Astrocyte (in vitro differentiated cells and primary cell): ENCODE measurements at regions not wholly inside any gene's neighbourhood (a gene's known extent, or its start where the extent isn't known, plus 50 kb on each side); places are given as distances from the start of the nearest gene placed in this dataset.

ENCODE experiments used
- EZH2 ChIP-seq: IDR thresholded peaks from 2 replicates; pipeline ENCODE4 v1.6.1; 2012; ENCODE audit warnings: mild to moderate bottlenecking, low read length, inconsistent platforms; ENCODE audit not compliant: insufficient read depth
- TF ChIP-seq, protein P1 (sequence below): IDR thresholded peaks from 2 replicates; pipeline ENCODE4 v1.5.1; 2011; ENCODE audit warnings: low read depth, mild to moderate bottlenecking, inconsistent platforms, low read length, moderate library complexity; ENCODE audit not compliant: insufficient read depth

DNA sequence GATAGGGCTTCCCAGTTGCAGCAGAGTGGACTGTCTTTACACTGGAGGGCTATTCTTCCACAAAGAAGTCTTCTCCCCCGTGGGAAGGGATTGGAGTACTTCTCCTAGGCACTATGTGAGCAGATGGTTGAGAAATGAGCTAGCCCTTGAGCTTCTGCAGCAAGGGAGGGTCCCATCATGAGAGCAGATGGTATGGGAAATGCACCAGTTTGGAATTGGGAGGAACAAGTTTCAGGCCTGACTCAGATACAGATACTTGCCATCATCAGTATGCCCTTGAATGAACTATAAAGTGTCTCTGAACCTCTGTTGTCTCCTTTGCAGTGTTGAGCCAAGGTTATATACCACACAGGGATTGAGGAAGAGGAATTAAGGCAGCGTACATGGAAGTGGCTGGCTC is 757.4 kb downstream of the RNF144A start:
- TF ChIP-seq, protein P1, sequence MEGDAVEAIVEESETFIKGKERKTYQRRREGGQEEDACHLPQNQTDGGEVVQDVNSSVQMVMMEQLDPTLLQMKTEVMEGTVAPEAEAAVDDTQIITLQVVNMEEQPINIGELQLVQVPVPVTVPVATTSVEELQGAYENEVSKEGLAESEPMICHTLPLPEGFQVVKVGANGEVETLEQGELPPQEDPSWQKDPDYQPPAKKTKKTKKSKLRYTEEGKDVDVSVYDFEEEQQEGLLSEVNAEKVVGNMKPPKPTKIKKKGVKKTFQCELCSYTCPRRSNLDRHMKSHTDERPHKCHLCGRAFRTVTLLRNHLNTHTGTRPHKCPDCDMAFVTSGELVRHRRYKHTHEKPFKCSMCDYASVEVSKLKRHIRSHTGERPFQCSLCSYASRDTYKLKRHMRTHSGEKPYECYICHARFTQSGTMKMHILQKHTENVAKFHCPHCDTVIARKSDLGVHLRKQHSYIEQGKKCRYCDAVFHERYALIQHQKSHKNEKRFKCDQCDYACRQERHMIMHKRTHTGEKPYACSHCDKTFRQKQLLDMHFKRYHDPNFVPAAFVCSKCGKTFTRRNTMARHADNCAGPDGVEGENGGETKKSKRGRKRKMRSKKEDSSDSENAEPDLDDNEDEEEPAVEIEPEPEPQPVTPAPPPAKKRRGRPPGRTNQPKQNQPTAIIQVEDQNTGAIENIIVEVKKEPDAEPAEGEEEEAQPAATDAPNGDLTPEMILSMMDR = no peak
- no peak for TF ChIP-seq EZH2
